ENCODE measurements at regions not wholly inside any gene's neighbourhood (a gene's known extent, or its start where the extent isn't known, plus 50 kb on each side); places are given as distances from the start of the nearest gene placed in this dataset.

DNA sequence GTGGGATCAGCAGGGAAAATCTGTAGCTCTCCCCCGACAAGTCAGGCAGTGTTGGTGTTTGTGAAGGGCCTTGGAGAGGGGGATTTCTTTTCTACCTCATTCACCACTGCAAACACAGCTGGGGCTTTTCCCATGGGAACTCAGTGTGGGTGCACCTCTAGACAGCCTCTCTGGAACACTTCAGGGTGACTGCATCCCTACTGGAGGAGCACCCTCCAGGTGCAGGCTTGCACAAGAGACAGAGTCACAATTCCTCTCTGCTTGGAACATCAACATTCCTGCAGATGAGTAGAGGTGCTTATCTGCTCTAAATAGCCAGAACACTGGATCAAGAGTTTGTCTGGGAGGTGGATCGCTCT is 72.7 kb upstream of the AKAP13 start:
- no peak for TF ChIP-seq CTCF (IDR thresholded peaks at IDR 0.05; ENCODE audit: insufficient read depth, low read length, poor library complexity, severe bottlenecking)
- TF ChIP-seq EZH2phosphoT487 (conservative IDR thresholded peaks at IDR 0.05; ENCODE audit: low read length), result no peak

All from SU-DHL-6 (cell line).